GM21526 (cell line): ENCODE measurements at regions not wholly inside any gene's neighbourhood (a gene's known extent, or its start where the extent isn't known, plus 50 kb on each side); places are given as distances from the start of the nearest gene placed in this dataset.

ENCODE experiments used
- ATAC-seq: cut with Tn5 transposase; IDR thresholded peaks from one replicate; pipeline ENCODE4 v1.9.1; 2021; ENCODE audit warnings: moderate library complexity; ENCODE audit not compliant: unreplicated experiment, low FRiP score

GRCh38 chr17:71392715-71393567 is 727.9 kb upstream of the SOX9 start:
- no peak for ATAC-seq

DNA sequence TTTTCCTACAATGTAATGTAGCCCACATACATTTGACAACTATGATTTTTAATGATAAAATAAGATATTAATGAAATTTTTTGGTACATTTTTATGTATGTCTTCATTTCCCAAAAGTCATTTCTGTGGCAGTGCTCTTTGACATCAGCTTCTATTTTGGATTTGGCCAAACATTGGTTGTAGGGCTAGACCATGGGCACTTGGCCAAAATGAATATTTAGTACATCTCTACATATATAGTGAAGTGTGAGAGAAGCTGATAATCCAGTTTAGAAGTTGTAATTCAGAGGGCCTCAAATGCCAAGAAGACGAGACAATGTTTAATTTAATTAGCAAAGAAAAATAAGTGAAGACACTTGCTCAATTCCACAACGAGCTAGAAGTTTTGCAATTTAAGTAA is 724.9 kb upstream of the SOX9 start:
- no peak for ATAC-seq

DNA sequence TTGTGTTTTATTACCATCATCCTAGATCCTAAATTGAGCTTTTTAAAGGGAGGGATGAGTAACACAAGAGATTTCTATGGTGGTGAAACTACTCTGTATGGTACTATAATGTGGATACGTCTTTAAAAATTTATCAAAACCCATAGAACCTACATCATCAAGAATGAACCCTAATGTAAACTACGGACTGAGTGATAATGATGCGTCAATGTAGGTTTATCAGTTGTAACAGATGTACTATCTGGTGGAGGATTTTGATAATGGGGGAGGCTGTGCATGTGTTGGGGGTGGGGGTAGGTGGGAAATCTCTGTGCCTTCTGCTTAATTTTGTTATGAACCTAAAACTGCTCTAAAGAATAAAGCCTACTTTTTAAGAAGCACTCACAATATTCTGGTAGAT is 724.1 kb upstream of the SOX9 start:
- no peak for ATAC-seq

DNA sequence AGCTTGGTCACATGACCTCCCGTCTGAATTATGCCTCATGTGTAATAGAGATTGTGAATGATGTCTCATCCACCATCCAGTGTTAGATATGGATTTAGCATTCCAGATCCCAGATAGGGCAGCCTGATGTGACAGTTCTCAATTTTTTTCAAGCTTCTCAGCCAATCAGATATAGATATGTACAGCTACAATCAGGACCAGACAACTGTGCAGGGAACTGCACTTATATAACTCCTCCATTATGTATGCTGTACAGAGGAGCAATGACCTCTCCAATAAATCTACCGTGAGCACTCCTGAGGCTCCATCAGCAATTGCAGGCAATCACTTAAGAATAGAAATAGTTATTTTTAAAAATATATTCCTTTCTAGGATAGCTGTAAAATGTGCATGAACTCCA is 722.8 kb upstream of the SOX9 start:
- ATAC-seq = no peak

GRCh38 chr17:71398800-71399219 is 722.0 kb upstream of the SOX9 start:
- no peak for ATAC-seq

DNA sequence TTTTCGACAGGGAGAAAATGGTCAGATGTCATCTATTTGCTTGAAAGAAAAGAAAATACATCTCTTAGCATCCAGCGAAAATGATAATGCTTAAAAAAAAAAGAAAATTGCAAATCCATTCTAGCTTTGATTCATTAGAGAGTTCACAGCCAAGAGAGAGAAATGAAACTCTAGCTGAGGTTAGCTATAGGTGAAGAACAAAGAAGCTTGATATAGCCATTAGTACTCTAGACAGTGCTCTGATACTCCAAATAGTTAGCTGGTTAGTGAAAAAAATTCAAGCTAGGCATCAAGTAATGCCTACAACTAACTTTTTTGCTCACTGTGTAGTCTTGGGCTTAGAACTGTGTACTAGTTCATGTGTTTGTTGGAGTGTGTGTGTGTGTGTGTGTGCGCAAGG is 721.6 kb upstream of the SOX9 start:
- no peak for ATAC-seq

- ATAC-seq = no peak
Observed at GRCh38 chr17:71399649-71400048, 721.2 kb upstream of the SOX9 start.

DNA sequence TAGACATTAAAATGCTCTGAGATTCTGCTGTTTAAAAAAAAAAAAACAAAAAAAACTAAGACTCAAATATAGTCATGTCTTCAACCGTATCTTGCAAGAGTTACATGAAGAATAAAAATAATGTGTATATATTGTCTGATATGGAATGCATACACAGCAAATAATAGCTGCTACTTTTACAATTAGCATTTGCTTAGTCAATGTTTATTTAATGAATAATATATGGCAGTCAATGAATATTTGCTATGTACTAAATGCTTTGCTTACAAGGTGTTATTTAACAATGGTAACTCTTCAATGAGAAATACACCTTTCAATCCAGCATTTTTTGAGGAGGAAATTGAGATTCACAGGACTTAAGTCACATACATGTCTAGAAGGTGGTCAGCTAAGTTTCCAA is 718.8 kb upstream of the SOX9 start:
- ATAC-seq = no peak

DNA sequence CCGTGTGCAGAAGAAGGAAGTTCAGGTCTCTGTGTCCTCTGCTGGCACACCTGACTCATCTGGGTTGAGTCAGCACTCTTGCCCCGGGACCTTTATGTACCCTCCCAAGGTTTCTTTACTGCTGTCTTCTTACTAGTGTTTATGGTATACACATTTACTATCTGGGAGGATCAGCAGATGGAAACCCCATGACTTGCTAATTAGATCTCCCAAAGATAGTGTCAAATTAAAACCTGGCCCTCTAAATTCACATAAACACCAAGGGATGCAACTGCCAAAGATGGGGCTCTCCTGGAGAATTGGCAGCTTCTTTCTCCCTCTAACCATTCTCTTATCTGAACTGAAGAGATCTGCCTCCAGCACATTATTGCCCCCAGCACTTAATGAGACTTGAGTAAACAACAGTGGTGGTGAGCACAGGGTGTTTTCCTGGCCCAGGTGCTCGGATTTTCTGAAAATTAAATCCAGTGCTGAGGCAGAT is 718.1 kb upstream of the SOX9 start:
- no peak for ATAC-seq

DNA sequence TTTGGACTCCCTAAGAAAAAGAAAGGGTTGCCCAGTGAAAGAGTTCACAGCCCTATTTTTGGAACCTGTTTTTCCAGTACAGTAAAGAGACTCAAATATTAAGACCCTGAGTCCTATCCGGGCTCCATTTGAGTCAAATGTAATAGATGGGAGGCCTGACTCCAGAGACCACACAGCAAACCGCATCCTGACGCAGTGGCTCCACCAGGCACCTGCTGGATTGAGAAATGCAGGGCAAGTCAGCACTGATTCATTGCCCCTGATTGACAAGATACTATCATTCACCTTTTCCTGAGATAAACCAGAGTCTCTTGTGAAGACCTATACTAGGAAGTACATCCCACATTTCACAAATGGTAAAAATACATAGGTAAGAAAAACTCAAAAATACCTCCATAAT is 715.7 kb upstream of the SOX9 start:
- no peak for ATAC-seq

GRCh38 chr17:71407981-71408380 is 712.8 kb upstream of the SOX9 start:
- no peak for ATAC-seq

DNA sequence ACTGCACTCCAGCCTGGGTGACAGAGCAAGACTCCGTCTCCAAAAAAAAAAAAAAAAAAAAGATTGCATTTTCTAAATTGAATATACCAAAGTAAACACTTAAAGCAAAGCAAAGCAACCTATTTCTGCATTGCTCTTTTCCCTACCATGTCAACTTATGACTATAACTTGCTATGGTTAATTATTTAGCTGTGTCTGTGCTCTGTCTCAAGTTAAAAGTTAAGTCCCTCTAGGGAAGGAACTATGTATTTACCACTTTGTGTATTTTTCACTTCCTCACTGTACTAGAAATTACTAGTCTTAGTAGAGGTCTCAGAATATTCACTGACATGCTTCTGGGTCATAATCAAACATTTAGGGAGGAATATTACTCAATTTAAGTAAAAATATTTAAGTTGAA is 711.7 kb upstream of the SOX9 start:
- no peak for ATAC-seq

DNA sequence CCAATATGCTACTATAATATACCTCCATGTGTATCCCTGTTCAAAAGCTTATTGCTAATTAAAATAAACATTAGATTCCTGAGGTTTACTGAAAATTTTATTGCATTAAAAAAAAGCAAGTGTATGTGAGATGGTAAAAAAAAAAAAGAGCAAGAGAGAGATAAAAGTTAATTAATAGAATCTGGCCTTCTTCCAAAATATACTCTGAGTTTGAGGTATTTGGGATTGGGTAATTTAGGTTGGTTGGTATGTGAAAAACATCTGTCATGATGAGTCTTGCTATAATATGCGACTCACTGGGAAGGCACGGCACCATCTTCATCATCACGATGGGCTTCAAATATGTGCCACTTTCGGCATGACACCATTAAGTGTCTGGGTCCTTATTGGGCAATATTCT is 711.1 kb upstream of the SOX9 start:
- no peak for ATAC-seq

DNA sequence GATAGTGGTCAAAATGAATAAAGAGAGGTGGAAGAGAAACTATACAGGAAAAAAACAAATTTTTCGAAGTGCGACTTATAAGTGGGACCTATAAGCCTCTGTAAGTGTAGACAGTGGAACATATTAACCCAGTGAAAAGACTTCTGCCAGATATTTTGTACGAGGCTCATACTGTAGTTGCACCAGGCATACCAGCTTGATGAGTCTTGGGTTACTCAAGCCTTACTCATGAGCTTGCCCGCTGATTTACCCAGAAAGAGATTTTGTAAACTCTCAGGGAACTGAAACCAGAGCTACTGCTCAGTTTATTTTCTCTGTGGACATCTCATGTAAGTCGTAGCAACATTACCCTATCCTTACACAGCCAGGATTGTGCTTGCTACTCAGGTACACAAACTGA is 708.0 kb upstream of the SOX9 start:
- ATAC-seq = no peak

DNA sequence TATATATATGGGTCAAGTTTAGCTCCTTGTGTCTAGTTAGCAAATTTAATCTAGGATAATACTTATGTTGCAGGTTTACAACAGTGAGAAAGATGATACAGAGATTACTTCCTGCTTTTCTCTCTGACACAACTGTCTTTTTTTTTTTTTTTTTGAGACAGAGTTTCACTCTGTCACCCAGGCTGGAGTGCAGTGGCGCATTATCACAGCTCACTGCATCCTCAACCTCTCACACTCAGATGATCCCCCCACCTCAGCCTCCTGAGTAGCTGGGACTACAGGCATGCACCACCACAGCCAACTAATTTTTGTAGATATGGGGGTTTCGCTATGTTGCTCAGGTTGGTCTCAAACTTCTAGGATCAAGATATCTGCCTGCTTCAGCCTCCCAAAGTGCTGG is 706.9 kb upstream of the SOX9 start:
- ATAC-seq = no peak

- no peak for ATAC-seq
Observed at GRCh38 chr17:71417142-71417541, 703.7 kb upstream of the SOX9 start.

- ATAC-seq = no peak
Observed at GRCh38 chr17:71422968-71423367, 697.9 kb upstream of the SOX9 start.

GRCh38 chr17:71423871-71424546 is 696.8 kb upstream of the SOX9 start:
- no peak for ATAC-seq

DNA sequence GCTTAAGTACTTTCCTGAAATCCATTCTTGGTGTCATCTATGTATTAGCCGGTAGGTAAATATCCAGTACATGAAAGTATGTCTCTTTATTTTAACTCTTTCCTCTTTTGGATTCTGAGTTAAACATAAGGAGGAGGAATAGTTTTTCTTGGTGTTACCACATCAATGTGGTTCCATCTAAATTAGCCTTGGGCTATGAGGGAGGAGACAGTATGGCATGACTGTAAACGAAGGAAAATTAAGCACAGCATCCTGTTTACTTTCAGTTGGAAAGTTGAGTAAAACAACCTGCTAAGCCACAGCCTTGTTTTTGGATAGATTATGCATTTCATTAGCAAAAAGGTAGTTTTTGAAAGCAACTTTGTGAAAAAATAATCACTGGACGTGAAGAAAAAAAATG is 693.0 kb upstream of the SOX9 start:
- ATAC-seq = no peak

GRCh38 chr17:71428897-71429296 is 691.9 kb upstream of the SOX9 start:
- no peak for ATAC-seq

DNA sequence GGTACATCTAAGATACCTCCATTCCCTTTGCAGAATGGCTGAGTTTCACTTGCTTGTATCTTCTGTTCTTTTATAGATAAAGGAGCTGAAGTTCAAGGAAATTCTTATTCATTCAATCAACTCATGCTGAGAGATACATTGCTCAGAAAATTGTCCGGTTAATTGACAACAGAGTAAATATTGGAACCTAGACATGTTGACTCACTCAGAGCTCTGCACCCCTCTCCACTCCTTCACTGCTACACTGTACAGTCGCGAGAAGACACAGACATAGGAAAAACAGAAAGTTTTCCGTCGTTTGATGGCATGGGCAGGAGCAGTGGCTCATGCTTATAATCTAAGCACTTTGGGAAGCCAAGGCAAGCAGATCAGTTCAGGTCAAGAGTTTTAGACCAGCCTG is 690.5 kb upstream of the SOX9 start:
- ATAC-seq = no peak

GRCh38 chr17:71431146-71431545 is 689.7 kb upstream of the SOX9 start:
- no peak for ATAC-seq
